Right lobe of liver (tissue), 4 donors: ENCODE measurements at regions not wholly inside any gene's neighbourhood (a gene's known extent, or its start where the extent isn't known, plus 50 kb on each side); places are given as distances from the start of the nearest gene placed in this dataset.

Source experiments
- POLR2A ChIP-seq: fragments of 450-650 bp; IDR thresholded peaks from one replicate; pipeline ENCODE4 v1.6.1; 2017; ENCODE audit warnings: antibody characterized with exemption, mild to moderate bottlenecking
- TF ChIP-seq, protein P1 (sequence below), 4 donors: fragments of 200-600 bp in 3 of 4; fragments of 450-650 bp in 1 of 4; IDR thresholded peaks; one replicate each; pipeline versions ENCODE4 v1.5.1 to v1.8.0; 2016 to 2022; ENCODE audit warnings: antibody characterized with exemption in 4 of 4, mild to moderate bottlenecking in 2 of 4
- donor health status: DM: no; HTN: no; CAD: no.
- donor health status: DM: no; HTN: no; CAD: no.
- donor health status: DM: no; HTN: yes; CAD: no.

DNA sequence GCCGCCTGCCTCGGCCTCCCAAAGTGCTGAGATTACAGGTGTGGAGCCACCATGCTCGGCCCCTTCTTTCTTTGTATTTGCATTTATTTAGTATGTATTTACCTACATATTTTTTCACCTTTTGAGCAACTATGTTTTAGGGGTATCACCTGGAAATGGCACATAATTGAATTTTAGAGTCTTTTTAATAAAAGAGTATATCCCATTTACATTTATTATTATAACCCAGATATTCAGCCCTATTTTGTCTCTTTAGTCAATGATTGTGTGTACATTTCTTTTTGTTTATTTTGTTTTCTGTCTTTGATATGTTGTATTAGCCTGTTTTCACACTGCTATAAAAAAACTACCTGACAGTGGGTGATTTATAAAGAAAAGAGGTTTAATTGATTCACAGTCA, 56.8 kb upstream of the CCND1 start:
- TF ChIP-seq, protein P1, sequence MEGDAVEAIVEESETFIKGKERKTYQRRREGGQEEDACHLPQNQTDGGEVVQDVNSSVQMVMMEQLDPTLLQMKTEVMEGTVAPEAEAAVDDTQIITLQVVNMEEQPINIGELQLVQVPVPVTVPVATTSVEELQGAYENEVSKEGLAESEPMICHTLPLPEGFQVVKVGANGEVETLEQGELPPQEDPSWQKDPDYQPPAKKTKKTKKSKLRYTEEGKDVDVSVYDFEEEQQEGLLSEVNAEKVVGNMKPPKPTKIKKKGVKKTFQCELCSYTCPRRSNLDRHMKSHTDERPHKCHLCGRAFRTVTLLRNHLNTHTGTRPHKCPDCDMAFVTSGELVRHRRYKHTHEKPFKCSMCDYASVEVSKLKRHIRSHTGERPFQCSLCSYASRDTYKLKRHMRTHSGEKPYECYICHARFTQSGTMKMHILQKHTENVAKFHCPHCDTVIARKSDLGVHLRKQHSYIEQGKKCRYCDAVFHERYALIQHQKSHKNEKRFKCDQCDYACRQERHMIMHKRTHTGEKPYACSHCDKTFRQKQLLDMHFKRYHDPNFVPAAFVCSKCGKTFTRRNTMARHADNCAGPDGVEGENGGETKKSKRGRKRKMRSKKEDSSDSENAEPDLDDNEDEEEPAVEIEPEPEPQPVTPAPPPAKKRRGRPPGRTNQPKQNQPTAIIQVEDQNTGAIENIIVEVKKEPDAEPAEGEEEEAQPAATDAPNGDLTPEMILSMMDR (IDR thresholded peaks at IDR 0.05): no peak
- no peak for TF ChIP-seq POLR2A
